ENCODE measurements at regions not wholly inside any gene's neighbourhood (a gene's known extent, or its start where the extent isn't known, plus 50 kb on each side); places are given as distances from the start of the nearest gene placed in this dataset.
"Not testable (repeated sequence)": the region's sequence is repeated elsewhere in the genome, so short reads cannot be mapped to it uniquely, and the experiment has no call there.

DNA sequence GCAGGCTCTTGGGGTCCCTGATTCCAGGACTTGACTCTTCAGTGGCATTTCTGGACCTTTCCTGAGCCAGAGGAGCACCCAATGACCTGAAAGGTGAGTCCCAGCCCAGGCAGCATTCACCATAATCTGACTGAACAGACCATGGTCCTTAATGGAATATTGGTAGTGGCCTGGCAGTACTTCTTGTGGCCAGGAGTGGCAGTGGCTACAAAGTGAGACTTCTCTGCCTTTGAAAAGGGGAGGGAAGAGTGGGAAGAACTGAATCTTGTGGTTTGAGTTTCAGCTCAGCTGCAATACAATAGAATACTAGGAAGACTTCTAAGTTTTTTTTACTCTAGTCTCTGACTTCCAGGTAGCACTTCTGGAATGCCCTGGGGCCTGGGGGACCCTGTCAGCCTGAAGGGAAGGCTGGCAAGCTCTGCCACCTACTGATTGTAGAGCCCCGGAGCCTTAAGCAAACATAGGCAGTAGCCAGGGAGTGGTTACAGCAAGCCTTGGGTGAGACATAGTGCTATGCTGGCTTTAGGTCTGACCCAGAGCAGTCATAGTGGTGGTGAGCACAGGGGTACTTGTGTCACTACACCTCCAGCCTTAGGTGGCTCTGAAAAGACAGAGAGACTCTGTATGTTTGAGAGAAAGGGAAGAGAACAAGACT, 674.2 kb upstream of the MANEA start:
- DNase-seq: no peak

DNA sequence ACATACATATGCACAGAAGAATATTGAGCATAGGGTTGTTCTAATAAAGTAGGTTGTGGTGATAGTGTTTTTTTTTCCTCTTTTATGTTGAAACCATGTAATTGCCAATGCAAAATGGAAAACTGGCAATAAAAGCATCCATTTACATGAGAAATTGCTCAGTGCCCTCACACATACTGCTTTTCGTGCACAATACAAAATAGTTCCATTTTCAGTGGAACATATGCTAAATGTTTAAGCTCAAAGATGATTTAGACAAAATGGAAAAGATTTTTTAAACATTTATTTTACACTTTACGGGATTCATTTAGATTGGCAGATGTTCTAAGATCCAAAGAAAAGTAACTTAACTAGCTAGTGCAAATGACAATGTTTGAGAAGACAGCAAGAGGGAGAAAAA, 678.1 kb upstream of the MANEA start:
- no peak for DNase-seq

GRCh38 chr6:94894300-94894699, 683.0 kb upstream of the MANEA start:
- no peak for DNase-seq

- no peak for DNase-seq
Measured at GRCh38 chr6:94893327-94893726, 684.0 kb upstream of the MANEA start.

GRCh38 chr6:94873819-94874218, 703.5 kb upstream of the MANEA start:
- DNase-seq: not testable (repeated sequence)

GRCh38 chr6:94862112-94862511, 715.2 kb upstream of the MANEA start:
- DNase-seq: no peak

- DNase-seq: no peak
Measured at GRCh38 chr6:94859924-94860323, 717.4 kb upstream of the MANEA start.

- DNase-seq: not testable (repeated sequence)
Measured at GRCh38 chr6:94856999-94857398, 720.3 kb upstream of the MANEA start.

DNA sequence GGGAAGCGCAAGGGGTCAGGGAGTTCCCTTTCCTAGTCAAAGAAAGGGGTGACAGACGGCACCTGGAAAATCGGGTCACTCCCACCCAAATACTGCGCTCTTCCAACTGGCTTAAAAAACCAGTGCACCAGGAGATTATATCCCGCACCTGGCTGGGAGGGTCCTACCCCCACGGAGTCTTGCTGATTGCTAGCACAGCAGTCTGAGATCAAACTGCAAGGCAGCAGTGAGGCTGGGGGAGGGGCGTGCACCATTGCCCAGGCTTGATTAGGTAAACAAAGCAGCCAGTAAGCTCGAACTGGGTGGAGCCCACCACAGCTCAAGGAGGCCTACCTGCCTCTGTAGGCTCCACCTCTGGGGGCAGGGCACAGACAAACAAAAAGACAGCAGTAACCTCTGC, 726.0 kb upstream of the MANEA start:
- DNase-seq: not testable (repeated sequence)

DNA sequence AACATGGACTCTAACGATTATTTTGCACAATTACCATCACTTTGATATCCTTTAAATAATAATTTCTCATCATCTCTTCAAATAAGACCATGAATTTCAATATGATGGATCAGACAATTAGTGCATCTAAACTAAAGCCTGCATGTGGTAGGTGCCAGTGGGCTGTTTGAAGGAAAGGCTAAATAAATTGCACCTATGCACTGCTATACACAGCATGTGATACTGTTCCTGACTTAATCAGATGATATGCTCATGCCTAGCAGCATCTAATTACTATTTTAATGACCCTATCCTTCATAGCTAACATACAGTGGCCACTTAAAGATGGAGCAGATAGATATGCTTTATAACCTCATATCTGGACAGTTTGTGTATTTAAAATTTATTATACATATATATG, 731.6 kb upstream of the MANEA start:
- no peak for DNase-seq

GRCh38 chr6:94835264-94835663, 742.1 kb upstream of the MANEA start:
- DNase-seq: no peak

- no peak for DNase-seq
Measured at GRCh38 chr6:94813806-94814205, 763.5 kb upstream of the MANEA start.

GRCh38 chr6:94801344-94801743, 776.0 kb upstream of the MANEA start:
- DNase-seq: no peak

DNA sequence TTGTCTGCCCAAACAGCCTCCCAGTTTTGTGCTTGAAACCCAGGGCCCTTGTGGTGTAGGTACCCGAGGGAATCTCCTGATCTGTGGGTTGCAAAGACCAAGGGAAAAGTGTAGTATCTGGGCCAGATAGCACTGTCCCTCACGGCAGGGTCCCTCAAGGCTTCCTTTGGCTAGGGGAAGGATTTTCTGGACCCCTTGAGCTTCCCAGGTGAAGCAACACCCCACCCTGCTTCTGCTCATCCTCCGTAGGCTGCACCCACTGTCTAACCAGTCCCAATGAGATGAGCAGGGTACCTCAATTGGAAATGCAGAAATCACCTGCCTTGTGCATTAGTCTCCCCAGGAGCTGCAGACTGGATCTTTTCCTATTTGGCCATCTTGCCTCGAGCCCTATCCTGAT, 791.8 kb upstream of the MANEA start:
- DNase-seq: no peak

DNA sequence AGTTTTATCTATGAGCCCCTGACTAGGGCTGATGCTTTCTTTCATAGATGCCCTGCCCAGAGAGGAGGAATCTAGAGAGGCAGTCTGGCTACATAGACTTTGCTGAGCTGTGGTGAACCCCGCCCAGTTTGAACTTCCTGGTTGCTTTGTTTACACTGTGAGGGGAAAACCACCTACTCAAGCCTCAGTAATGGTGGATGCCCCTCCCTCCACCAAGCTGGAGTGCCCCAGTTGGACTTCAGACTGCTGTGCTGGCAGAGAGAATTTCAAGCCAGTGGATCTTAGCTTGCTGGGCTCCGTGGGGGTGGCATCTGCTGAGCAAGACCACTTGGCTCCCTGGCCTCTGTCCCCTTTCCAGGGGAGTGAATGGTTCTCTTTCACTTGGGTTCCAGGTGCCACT, 792.3 kb upstream of the MANEA start:
- DNase-seq: not testable (repeated sequence)

- no peak for DNase-seq
Measured at GRCh38 chr6:94769197-94769596, 808.1 kb upstream of the MANEA start.

DNA sequence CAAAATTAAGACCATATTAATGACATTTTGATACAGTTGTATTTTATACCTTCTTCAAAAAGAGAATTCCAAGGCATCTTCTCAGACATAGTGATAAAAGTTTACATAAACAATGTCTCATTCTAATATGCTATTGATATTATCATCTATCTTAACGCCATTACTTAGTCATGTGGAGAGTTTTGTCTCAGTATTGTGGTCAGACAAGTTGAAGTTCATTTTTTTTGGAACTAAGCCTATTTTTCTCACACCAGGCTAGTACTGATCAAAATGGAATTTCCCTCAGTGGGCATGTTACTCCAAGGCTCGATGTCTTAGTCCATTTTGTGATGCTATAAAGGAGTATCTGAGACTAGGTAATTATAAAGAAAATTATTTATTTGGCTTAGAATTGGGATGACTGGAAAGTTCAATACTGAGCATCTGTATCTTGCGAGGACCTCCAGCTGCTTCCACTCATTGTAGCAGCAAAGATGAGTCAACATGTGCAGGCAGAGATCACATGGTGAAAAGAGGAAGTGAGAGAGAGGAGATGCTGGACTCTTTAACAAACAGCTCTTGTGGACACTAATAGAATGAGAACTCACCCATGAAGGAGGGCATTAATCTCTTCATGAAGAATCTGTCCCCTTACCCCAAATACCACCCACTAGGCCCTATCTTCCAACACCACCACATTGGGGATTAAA, 825.5 kb upstream of the MANEA start:
- no peak for DNase-seq

- peak; percentile 65 for DNase-seq
Measured at GRCh38 chr6:94736236-94736635, 841.1 kb upstream of the MANEA start.

- no peak for DNase-seq
Measured at GRCh38 chr6:94735270-94735669, 842.1 kb upstream of the MANEA start.

- no peak for DNase-seq
Measured at GRCh38 chr6:94734751-94735150, 842.6 kb upstream of the MANEA start.

GRCh38 chr6:94733066-94733465, 844.3 kb upstream of the MANEA start:
- no peak for DNase-seq

DNA sequence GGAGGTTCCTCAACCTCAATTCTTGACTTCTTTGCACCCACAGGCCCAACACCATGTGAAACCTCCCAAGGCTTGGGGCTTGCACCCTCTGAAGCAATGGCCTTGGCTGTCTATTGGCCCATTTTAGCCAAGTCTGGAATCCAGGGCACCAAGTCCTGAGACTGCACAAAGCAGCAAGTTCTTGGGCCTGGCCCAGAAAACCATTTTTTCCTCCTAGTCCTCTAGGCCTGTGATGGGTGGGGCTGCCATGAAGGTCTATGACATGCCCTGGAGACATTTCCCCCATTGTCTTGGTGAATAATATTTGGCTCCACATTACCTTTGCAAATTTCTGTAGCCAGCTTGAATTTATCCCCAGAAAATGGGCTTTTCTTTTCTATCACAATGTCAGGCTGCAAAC, 849.6 kb upstream of the MANEA start:
- no peak for DNase-seq

GRCh38 chr6:94721459-94721858, 855.9 kb upstream of the MANEA start:
- no peak for DNase-seq

DNA sequence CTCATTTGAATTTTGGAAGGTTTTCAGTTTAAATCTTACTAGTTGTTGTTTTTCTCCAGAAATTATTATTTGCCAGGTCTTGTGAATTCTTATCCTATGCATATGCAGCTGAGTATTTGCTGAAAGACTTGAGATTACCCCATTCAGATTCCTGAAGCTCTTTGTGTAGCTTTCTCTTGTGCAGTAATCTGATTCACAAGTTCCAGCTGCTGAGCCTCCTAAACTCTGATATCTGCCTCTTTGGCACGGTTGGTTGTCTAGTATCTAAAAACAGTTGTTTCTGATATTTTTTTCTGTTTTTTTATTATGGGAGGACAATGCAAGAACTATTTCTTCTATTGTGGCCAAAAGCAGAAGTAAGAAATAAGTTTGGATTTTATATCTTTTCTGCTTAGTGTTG, 863.9 kb upstream of the MANEA start:
- no peak for DNase-seq

- no peak for DNase-seq
Measured at GRCh38 chr6:94698773-94699172, 878.6 kb upstream of the MANEA start.
